Vagina (tissue), 2 donors: ENCODE measurements at regions not wholly inside any gene's neighbourhood (a gene's known extent, or its start where the extent isn't known, plus 50 kb on each side); places are given as distances from the start of the nearest gene placed in this dataset.

ENCODE experiments used
- CTCF ChIP-seq, 3 experiments: fragments of 450-650 bp in 2 of 3; fragments of 200-600 bp in 1 of 3; sonication (generic) in 1 of 3; IDR thresholded peaks; one replicate each; pipeline ENCODE4 v1.5.1; 2017 to 2019; ENCODE audit warnings: antibody characterized with exemption in 3 of 3, mild to moderate bottlenecking in 2 of 3, moderate library complexity in 2 of 3
- POLR2A ChIP-seq, 2 donors: fragments of 450-650 bp; IDR thresholded peaks; one replicate each; pipeline ENCODE4 v1.6.1; 2017; ENCODE audit warnings: antibody characterized with exemption in 2 of 2, mild to moderate bottlenecking in 2 of 2, moderate library complexity in 2 of 2

GRCh38 chr2:188922191-188922590 lies 52.0 kb upstream of the COL3A1 start:
- TF ChIP-seq CTCF (IDR thresholded peaks at IDR 0.05) (no peak), POLR2A (IDR thresholded peaks at IDR 0.05) (no peak)
